GM23248 (cell line): ENCODE measurements at regions not wholly inside any gene's neighbourhood (a gene's known extent, or its start where the extent isn't known, plus 50 kb on each side); places are given as distances from the start of the nearest gene placed in this dataset.

Experiments
- EZH2 ChIP-seq: fragments of 200-600 bp; sonication (generic); IDR thresholded peaks from 2 replicates; pipeline ENCODE4 v1.6.1; 2018; ENCODE audit warnings: antibody characterized with exemption, mild to moderate bottlenecking; ENCODE audit not compliant: insufficient read depth, poor library complexity, severe bottlenecking
- EZH2phosphoT487 ChIP-seq: fragments of 200-600 bp; sonication (generic); IDR thresholded peaks from 2 replicates; pipeline ENCODE4 v1.6.1; 2018; ENCODE audit warnings: antibody characterized with exemption, moderate library complexity, mild to moderate bottlenecking, low read depth; ENCODE audit not compliant: insufficient read depth

DNA sequence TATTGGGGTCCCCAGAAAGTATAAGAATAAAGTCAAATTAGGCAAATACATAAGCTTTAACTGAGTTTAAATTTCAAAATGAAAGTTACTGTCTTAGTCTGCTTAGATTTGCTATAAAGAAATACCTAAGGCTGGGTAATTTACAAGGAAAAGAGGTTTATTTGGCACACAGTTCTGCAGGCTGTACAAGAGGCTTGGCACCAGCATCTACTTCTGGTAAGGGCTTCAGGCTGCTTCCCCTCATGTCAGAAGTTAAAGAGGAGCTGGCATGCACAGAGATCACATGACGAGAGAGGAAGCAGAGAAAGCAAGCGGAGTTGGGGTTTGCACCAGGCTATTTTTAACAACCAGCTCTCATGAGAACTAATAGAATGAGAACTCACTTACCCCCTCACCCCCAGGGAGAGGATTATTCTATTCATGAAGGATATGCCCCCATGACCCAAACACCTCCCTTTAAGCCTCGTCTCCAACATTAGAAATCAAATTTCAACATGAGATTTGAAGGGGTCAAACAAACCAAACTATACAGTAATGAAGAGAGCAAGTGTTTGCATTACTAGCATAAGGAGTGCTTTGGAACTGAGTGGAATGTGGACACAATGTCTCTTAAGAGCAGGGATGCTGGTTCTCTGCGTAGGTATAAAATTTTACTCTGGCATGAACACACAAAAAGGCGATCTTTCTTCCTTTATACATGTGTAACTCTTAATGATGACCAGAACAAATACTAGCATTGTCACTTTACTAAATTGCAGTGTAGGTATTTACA lies 292.8 kb upstream of the PMFBP1 start:
- TF ChIP-seq EZH2, result no peak
- TF ChIP-seq EZH2phosphoT487, result no peak
